ENCODE measurements at regions not wholly inside any gene's neighbourhood (a gene's known extent, or its start where the extent isn't known, plus 50 kb on each side); places are given as distances from the start of the nearest gene placed in this dataset.

DNA sequence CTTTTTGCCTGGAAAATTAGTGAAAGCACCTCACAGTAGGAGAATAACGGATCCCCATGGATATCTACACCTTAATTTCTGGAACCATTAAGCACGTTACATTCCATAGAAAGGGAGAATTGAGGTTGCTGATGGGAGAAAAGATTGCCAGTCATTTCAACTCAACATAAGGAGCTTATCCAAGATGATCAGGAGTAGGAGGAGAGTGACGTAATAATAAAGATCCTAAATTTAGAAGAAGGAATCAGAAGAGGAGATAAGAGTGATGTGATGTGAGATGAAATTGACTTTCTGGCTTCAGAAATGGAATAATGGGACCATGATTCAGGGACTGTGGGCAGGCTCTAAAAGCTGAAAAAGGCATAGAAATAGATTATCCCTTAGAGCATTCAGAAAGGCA lies 1017.8 kb upstream of the CHAC2 start:
- DNase-seq (ENCODE audit: low read depth): no peak
- TF ChIP-seq, protein P1, sequence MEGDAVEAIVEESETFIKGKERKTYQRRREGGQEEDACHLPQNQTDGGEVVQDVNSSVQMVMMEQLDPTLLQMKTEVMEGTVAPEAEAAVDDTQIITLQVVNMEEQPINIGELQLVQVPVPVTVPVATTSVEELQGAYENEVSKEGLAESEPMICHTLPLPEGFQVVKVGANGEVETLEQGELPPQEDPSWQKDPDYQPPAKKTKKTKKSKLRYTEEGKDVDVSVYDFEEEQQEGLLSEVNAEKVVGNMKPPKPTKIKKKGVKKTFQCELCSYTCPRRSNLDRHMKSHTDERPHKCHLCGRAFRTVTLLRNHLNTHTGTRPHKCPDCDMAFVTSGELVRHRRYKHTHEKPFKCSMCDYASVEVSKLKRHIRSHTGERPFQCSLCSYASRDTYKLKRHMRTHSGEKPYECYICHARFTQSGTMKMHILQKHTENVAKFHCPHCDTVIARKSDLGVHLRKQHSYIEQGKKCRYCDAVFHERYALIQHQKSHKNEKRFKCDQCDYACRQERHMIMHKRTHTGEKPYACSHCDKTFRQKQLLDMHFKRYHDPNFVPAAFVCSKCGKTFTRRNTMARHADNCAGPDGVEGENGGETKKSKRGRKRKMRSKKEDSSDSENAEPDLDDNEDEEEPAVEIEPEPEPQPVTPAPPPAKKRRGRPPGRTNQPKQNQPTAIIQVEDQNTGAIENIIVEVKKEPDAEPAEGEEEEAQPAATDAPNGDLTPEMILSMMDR (IDR thresholded peaks at IDR 0.05; ENCODE audit: insufficient read depth, low read length, poor library complexity, severe bottlenecking): no peak
- Histone ChIP-seq H3K27me3 (ENCODE audit: control insufficient read depth, insufficient read depth, low read length) (no peaks in the 10 kb centered on the region), H3K36me3 (ENCODE audit: control insufficient read depth, insufficient read depth, low read length) (no peaks in the 10 kb centered on the region), H3K4me3 (ENCODE audit: low read depth, low read length) (no peak overlapping the region)

DNA sequence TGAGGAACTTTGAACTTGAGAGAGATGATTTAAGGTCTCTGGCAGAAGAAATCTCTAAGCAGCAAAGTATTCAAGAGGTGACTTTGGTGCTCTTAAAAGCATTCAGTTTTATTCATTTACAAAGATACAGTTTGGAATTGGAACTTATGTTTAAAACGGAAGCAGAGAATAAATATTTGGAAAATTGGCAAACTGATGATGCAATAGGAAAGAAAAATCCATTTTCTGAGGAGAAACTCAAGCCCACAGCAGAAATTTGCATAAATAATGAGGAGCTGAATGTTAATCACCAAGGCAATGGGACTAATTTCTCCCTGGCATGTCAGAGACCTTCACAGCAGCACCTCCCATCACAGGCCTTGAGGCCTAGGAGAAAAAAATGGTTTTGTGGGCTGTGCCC lies 1022.5 kb upstream of the CHAC2 start:
- Histone ChIP-seq H3K4me3 (ENCODE audit: low read depth, low read length) (no peak overlapping the region), H3K36me3 (ENCODE audit: control insufficient read depth, insufficient read depth, low read length) (no peaks in the 10 kb centered on the region), H3K27me3 (ENCODE audit: control insufficient read depth, insufficient read depth, low read length) (no peaks in the 10 kb centered on the region)
- DNase-seq (ENCODE audit: low read depth): no peak
- TF ChIP-seq, protein P1 (IDR thresholded peaks at IDR 0.05; ENCODE audit: insufficient read depth, low read length, poor library complexity, severe bottlenecking): no peak

DNA sequence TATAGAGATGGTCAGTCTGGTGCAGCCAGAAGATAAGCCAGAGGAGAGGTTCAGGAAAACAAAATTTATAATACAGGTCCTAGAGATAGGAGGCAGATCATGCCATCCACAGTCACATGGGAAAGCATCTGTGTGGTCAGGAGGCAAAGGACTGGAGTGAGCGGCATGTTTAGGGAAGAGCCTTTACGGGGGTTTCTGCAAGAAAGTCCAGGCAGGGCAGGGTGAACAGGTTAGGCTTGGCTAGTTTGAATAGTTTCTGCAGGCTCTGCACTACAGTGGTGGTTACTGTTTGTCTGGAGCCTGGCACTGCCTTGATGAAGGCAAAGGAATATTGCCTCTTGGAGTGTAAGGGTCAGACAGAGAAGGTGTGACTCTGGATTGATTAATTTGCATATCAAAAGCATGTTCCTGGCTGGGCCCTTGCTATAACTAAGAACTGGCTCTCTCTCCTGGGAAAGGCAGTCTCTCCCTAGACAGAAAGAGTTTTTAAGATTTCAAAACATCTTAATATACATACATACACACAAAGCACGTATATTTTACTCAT lies 1034.7 kb upstream of the CHAC2 start:
- DNase-seq (ENCODE audit: low read depth): no peak
- TF ChIP-seq, protein P1 (IDR thresholded peaks at IDR 0.05; ENCODE audit: insufficient read depth, low read length, poor library complexity, severe bottlenecking): no peak
- Histone ChIP-seq H3K4me3 (ENCODE audit: low read depth, low read length) (no peak overlapping the region), H3K36me3 (ENCODE audit: control insufficient read depth, insufficient read depth, low read length) (no peaks in the 10 kb centered on the region), H3K27me3 (ENCODE audit: control insufficient read depth, insufficient read depth, low read length) (no peaks in the 10 kb centered on the region)

DNA sequence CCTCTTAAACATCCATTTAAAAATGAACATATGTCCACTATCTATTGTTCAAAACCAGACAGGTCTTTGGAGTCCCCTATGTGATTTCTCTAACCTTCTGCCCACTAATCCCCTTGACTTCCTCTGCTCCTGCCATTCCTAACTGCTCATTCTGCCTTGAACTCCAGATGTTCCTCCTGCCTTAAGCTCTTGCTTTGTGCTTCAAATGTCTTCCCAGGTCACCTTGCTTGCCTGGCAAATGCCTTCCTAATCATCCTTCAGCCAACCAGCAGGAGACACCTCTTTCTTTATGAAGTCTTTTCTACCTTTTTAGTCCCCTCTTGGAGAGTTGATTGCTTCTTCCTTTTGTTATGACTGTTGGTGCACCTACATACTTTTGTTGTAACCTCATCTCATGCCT lies 1043.0 kb upstream of the CHAC2 start:
- H3K27me3 ChIP-seq (ENCODE audit: control insufficient read depth, insufficient read depth, low read length): no peaks in the 10 kb centered on the region
- no peak for DNase-seq (ENCODE audit: low read depth)
- H3K36me3 ChIP-seq (ENCODE audit: control insufficient read depth, insufficient read depth, low read length): no peaks in the 10 kb centered on the region
- TF ChIP-seq, protein P1 (IDR thresholded peaks at IDR 0.05; ENCODE audit: insufficient read depth, low read length, poor library complexity, severe bottlenecking): no peak
- H3K4me3 ChIP-seq (ENCODE audit: low read depth, low read length): no peak overlapping the region

DNA sequence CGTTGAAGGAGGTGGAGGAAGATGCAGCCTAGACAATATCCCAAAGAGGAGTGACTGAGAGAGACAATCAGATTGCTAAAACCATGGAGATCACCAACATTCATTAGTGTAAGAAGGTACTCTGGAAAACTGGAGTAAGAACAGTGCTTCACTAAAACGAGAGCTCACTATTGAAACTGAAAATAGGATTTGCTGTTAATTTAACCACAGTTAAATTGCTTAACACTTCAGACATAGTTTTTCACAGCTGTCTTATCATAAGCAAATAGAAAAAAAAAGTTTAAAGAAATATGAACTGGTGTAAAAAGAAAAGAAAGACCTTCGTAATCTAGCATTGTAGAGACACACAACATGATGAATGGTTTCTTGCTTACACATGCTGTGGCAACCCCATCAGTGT lies 1049.8 kb upstream of the CHAC2 start:
- H3K4me3 ChIP-seq (ENCODE audit: low read depth, low read length): no peak overlapping the region
- H3K36me3 ChIP-seq (ENCODE audit: control insufficient read depth, insufficient read depth, low read length): no peaks in the 10 kb centered on the region
- TF ChIP-seq, protein P1 (IDR thresholded peaks at IDR 0.05; ENCODE audit: insufficient read depth, low read length, poor library complexity, severe bottlenecking): no peak
- DNase-seq (ENCODE audit: low read depth): no peak
- H3K27me3 ChIP-seq (ENCODE audit: control insufficient read depth, insufficient read depth, low read length): no peaks in the 10 kb centered on the region
